GM18867 (cell line): ENCODE measurements at regions not wholly inside any gene's neighbourhood (a gene's known extent, or its start where the extent isn't known, plus 50 kb on each side); places are given as distances from the start of the nearest gene placed in this dataset.

Source experiments
- ATAC-seq: cut with Tn5 transposase; IDR thresholded peaks from one replicate; pipeline ENCODE4 v1.9.1; 2021; ENCODE audit warnings: mild to moderate bottlenecking, moderate library complexity; ENCODE audit not compliant: unreplicated experiment

GRCh38 chr15:69730281-69731080 is 277.9 kb downstream of the RPLP1 start:
- ATAC-seq, result no peak

GRCh38 chr15:69731081-69731330 is 278.4 kb downstream of the RPLP1 start:
- ATAC-seq, result no peak

- no peak for ATAC-seq
Measured at GRCh38 chr15:69731581-69731980, 279.0 kb downstream of the RPLP1 start.

- ATAC-seq, result no peak
Measured at GRCh38 chr15:69732133-69732532, 279.5 kb downstream of the RPLP1 start.

- ATAC-seq, result no peak
Measured at GRCh38 chr15:69734699-69735098, 282.1 kb downstream of the RPLP1 start.

- ATAC-seq, result no peak
Measured at GRCh38 chr15:69735121-69735520, 282.5 kb downstream of the RPLP1 start.

- ATAC-seq, result no peak
Measured at GRCh38 chr15:69736161-69736560, 283.5 kb downstream of the RPLP1 start.

GRCh38 chr15:69737916-69738315 is 285.3 kb downstream of the RPLP1 start:
- ATAC-seq, result no peak

GRCh38 chr15:69740684-69741083 is 288.1 kb downstream of the RPLP1 start:
- ATAC-seq, result no peak

- ATAC-seq, result no peak
Measured at GRCh38 chr15:69742361-69742760, 289.7 kb downstream of the RPLP1 start.

GRCh38 chr15:69743091-69743490 is 290.5 kb downstream of the RPLP1 start:
- no peak for ATAC-seq

GRCh38 chr15:69744391-69745162 is 292.0 kb downstream of the RPLP1 start:
- no peak for ATAC-seq

GRCh38 chr15:69747193-69747592 is 294.6 kb downstream of the RPLP1 start:
- no peak for ATAC-seq

GRCh38 chr15:69748131-69748530 is 295.5 kb downstream of the RPLP1 start:
- ATAC-seq, result no peak

GRCh38 chr15:69748576-69749185 is 296.1 kb downstream of the RPLP1 start:
- no peak for ATAC-seq

GRCh38 chr15:69749274-69749673 is 296.7 kb downstream of the RPLP1 start:
- no peak for ATAC-seq

- ATAC-seq, result no peak
Measured at GRCh38 chr15:69749797-69750196, 297.2 kb downstream of the RPLP1 start.

- ATAC-seq, result no peak
Measured at GRCh38 chr15:69750253-69750652, 297.6 kb downstream of the RPLP1 start.

GRCh38 chr15:69751147-69751546 is 298.5 kb downstream of the RPLP1 start:
- no peak for ATAC-seq

GRCh38 chr15:69751566-69751965 is 298.9 kb downstream of the RPLP1 start:
- ATAC-seq, result no peak

- ATAC-seq, result no peak
Measured at GRCh38 chr15:69753867-69754266, 301.2 kb downstream of the RPLP1 start.

GRCh38 chr15:69754313-69754712 is 301.7 kb downstream of the RPLP1 start:
- ATAC-seq, result no peak
